Gastrocnemius medialis (tissue), 4 donors: ENCODE measurements at regions not wholly inside any gene's neighbourhood (a gene's known extent, or its start where the extent isn't known, plus 50 kb on each side); places are given as distances from the start of the nearest gene placed in this dataset.

Source experiments
- ATAC-seq, 2 donors: fragments of 150-250 bp; one replicate each; pipeline ENCODE4 v1.9.1; 2016
- DNase-seq, 2 donors: peaks; one replicate each; pipeline ENCODE4 v3.0.0-alpha.2; 2019
- H3K27ac ChIP-seq, 4 donors: fragments of 200-600 bp; sonication (generic); 1 replicate in 1 of 4; 2 replicates in 3 of 4; pipeline ENCODE4 v1.5.1; 2016 to 2018; ENCODE audit warnings: mild to moderate bottlenecking in 2 of 4, moderate library complexity in 1 of 4
- H3K27me3 ChIP-seq, 3 donors: fragments of 200-600 bp; sonication (generic) in 2 of 3; 1 replicate in 1 of 3; 2 replicates in 2 of 3; pipeline versions ENCODE4 v1.5.1 to v1.6.0; 2016 to 2019; ENCODE audit warnings: mild to moderate bottlenecking in 1 of 3, moderate library complexity in 1 of 3
- H3K36me3 ChIP-seq, 2 donors: fragments of 200-600 bp; sonication (generic) in 1 of 2; one replicate each; pipeline ENCODE4 v1.5.1; 2017 to 2018
- H3K4me1 ChIP-seq, 2 donors: fragments of 200-600 bp; sonication (generic) in 1 of 2; one replicate each; pipeline ENCODE4 v1.5.1; 2016 to 2017; ENCODE audit warnings: mild to moderate bottlenecking in 2 of 2
- H3K4me3 ChIP-seq, 4 donors: fragments of 200-600 bp; sonication (generic) in 3 of 4; 1 replicate in 1 of 4; 2 replicates in 3 of 4; pipeline ENCODE4 v1.5.1; 2016 to 2019; ENCODE audit warnings: mild to moderate bottlenecking in 2 of 4
- H3K9me3 ChIP-seq, 3 donors: fragments of 200-600 bp; sonication (generic) in 2 of 3; 1 replicate in 1 of 3; 2 replicates in 2 of 3; pipeline ENCODE4 v1.5.1; 2016 to 2019
- CTCF ChIP-seq, 5 experiments: fragments of 450-650 bp in 3 of 5; fragments of 200-600 bp in 2 of 5; sonication (generic) in 2 of 5; IDR thresholded peaks in 4 of 5; conservative IDR thresholded peaks in 1 of 5; 1 replicate in 4 of 5; 2 replicates in 1 of 5; pipeline ENCODE4 v1.5.1; 2016 to 2019; ENCODE audit warnings: antibody characterized with exemption in 5 of 5, mild to moderate bottlenecking in 3 of 5, moderate library complexity in 3 of 5
- POLR2A ChIP-seq, 2 donors: fragments of 450-650 bp; IDR thresholded peaks; one replicate each; pipeline ENCODE4 v1.6.1; 2017; ENCODE audit warnings: antibody characterized with exemption in 2 of 2, mild to moderate bottlenecking in 2 of 2, moderate library complexity in 2 of 2
- in situ Hi-C, 4 donors: fragments of 200-750 bp; cut with MboI; loops; one replicate each; pipeline versions ENCODE4 v1.15.0 to v1.8.0; 2017; ENCODE audit warnings: low sequenced_read_pairs in 4 of 4
- intact Hi-C: fragments of 100-400 bp; cut with DNase I; formaldehyde crosslinking; loops from one replicate; pipeline ENCODE4 v1.15.1; 2023; ENCODE audit warnings: low total_unique reads

GRCh38 chr11:44464741-44465140 lies 100.7 kb upstream of the CD82 start:
- in situ Hi-C loops (no loop called here), intact Hi-C loops (no loop called here)
- Histone ChIP-seq H3K9me3 (no peaks in the 10 kb centered on the region), H3K36me3 (no peaks in the 10 kb centered on the region), H3K4me3 (no peak overlapping the region), H3K27ac (no peak overlapping the region), H3K27me3 (no peaks in the 10 kb centered on the region), H3K4me1 (no peaks in the 10 kb centered on the region)
- no peak for ATAC-seq
- no peak for DNase-seq
- no peak for TF ChIP-seq POLR2A (IDR thresholded peaks at IDR 0.05)
- no peak for TF ChIP-seq CTCF (IDR thresholded peaks at IDR 0.05 in 4 of 5, conservative IDR thresholded peaks at IDR 0.05 in 1 of 5)

GRCh38 chr11:44466531-44467205 lies 98.8 kb upstream of the CD82 start:
- Histone ChIP-seq H3K4me1 (no peaks in the 10 kb centered on the region), H3K4me3 (no peak overlapping the region), H3K9me3 (no peaks in the 10 kb centered on the region), H3K27me3 (no peaks in the 10 kb centered on the region), H3K36me3 (no peaks in the 10 kb centered on the region), H3K27ac (no peak overlapping the region)
- in situ Hi-C loops (no loop called here), intact Hi-C loops (no loop called here)
- TF ChIP-seq CTCF (IDR thresholded peaks at IDR 0.05 in 4 of 5, conservative IDR thresholded peaks at IDR 0.05 in 1 of 5) (no peak), POLR2A (IDR thresholded peaks at IDR 0.05) (no peak)
- ATAC-seq (no peak), DNase-seq (no peak)

GRCh38 chr11:44467413-44467812 lies 98.0 kb upstream of the CD82 start:
- Histone ChIP-seq H3K36me3 (no peaks in the 10 kb centered on the region), H3K9me3 (no peaks in the 10 kb centered on the region), H3K27me3 (no peaks in the 10 kb centered on the region), H3K4me3 (no peak overlapping the region), H3K27ac (no peak overlapping the region), H3K4me1 (no peaks in the 10 kb centered on the region)
- ATAC-seq (no peak), DNase-seq (no peak)
- TF ChIP-seq POLR2A (IDR thresholded peaks at IDR 0.05) (no peak), CTCF (IDR thresholded peaks at IDR 0.05 in 4 of 5, conservative IDR thresholded peaks at IDR 0.05 in 1 of 5) (no peak)
- intact Hi-C loops = no loop called here
- in situ Hi-C loops = no loop called here

- TF ChIP-seq CTCF (IDR thresholded peaks at IDR 0.05 in 4 of 5, conservative IDR thresholded peaks at IDR 0.05 in 1 of 5) (no peak), POLR2A (IDR thresholded peaks at IDR 0.05) (no peak)
- Histone ChIP-seq H3K4me1 (no peaks in the 10 kb centered on the region), H3K27me3 (no peaks in the 10 kb centered on the region), H3K27ac (no peak overlapping the region), H3K4me3 (no peak overlapping the region), H3K36me3 (no peaks in the 10 kb centered on the region), H3K9me3 (no peaks in the 10 kb centered on the region)
- ATAC-seq (no peak), DNase-seq (no peak)
- intact Hi-C loops (no loop called here), in situ Hi-C loops (no loop called here)
Measured at GRCh38 chr11:44467931-44468330, 97.5 kb upstream of the CD82 start.
